ENCODE measurements at regions not wholly inside any gene's neighbourhood (a gene's known extent, or its start where the extent isn't known, plus 50 kb on each side); places are given as distances from the start of the nearest gene placed in this dataset.

DNA sequence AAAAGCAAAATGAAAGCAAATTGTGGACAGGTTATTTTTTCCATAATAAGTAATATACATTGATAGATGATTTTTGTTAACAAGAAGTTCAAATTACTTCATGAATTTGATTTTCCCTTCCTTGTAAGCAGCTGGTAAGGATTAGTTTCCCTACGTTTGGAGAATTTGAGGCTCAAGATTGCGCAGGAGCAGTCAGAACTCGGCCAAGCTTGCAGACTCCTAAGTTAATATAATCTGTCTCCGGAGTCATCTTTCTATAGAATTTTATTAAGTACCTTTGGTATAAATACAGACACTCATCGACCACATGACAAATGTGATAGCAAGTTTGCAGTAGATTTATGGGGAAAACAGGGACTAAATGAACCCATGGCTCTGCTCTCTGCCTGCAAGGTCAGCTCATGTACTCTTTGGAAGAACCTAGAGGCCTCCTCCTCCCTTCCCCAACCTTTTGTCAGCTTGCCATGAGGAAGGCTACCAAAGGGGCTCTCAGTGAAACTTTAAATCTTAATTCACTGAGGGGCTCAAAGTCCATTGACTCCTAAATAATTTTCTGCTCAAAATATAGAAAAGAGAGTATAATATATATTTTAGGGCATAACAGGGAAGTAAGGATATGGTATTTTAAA is 89.2 kb upstream of the CTTNBP2 start:
- H3K9me3 Mint-ChIP-seq, result peaks cover 0 to 6% (median 0%) of the 10 kb centered on the region in 7 donors
- Histone ChIP-seq H3K36me3 (ENCODE audit: control insufficient read depth, insufficient read depth, low read length) (no peaks in the 10 kb centered on the region), H3K4me1 (ENCODE audit: control insufficient read depth, insufficient read depth, low read length, poor library complexity, severe bottlenecking) (no peaks in the 10 kb centered on the region), H3K9me3 (ENCODE audit: control insufficient read depth in 2 of 2, low read length in 2 of 2) (no peaks in the 10 kb centered on the region), H3K27ac (ENCODE audit: insufficient read depth, low read length, poor library complexity, severe bottlenecking) (no peak overlapping the region), H3K4me3 (ENCODE audit: low read depth, low read length) (no peak overlapping the region), H3K27me3 (ENCODE audit: control insufficient read depth, insufficient read depth, low read length) (no peaks in the 10 kb centered on the region)
- H3K27ac Mint-ChIP-seq, result no peak overlapping the region
- ATAC-seq (ENCODE audit: low read depth in 2 of 2) (no peak), DNase-seq (no peak)
- H3K27me3 Mint-ChIP-seq, result no peaks in the 10 kb centered on the region
- H3K4me1 Mint-ChIP-seq, result no peaks in the 10 kb centered on the region
- no peak overlapping the region for H3K4me3 Mint-ChIP-seq
- no peaks in the 10 kb centered on the region for H3K36me3 Mint-ChIP-seq

- Histone ChIP-seq H3K27me3 (ENCODE audit: control insufficient read depth, insufficient read depth, low read length) (no peaks in the 10 kb centered on the region), H3K4me1 (ENCODE audit: control insufficient read depth, insufficient read depth, low read length, poor library complexity, severe bottlenecking) (no peaks in the 10 kb centered on the region), H3K36me3 (ENCODE audit: control insufficient read depth, insufficient read depth, low read length) (no peaks in the 10 kb centered on the region), H3K27ac (ENCODE audit: insufficient read depth, low read length, poor library complexity, severe bottlenecking) (no peak overlapping the region), H3K4me3 (ENCODE audit: low read depth, low read length) (no peak overlapping the region), H3K9me3 (ENCODE audit: control insufficient read depth in 2 of 2, low read length in 2 of 2) (no peaks in the 10 kb centered on the region)
- Mint-ChIP-seq H3K4me1 (no peaks in the 10 kb centered on the region), H3K27ac (no peak overlapping the region), H3K36me3 (no peaks in the 10 kb centered on the region), H3K27me3 (no peaks in the 10 kb centered on the region), H3K4me3 (no peak overlapping the region), H3K9me3 (peaks cover 0 to 6% (median 0%) of the 10 kb centered on the region in 7 donors)
- ATAC-seq (ENCODE audit: low read depth in 2 of 2) (no peak), DNase-seq (no peak)
These were observed 90.3 kb upstream of the CTTNBP2 start for GRCh38 chr7:117963264-117964197.

GRCh38 chr7:117970801-117971200 is 97.6 kb upstream of the CTTNBP2 start:
- Mint-ChIP-seq H3K27me3 (no peaks in the 10 kb centered on the region), H3K27ac (no peak overlapping the region), H3K9me3 (peaks cover 0 to 10% (median 0%) of the 10 kb centered on the region in 7 donors), H3K36me3 (no peaks in the 10 kb centered on the region), H3K4me1 (no peaks in the 10 kb centered on the region), H3K4me3 (no peak overlapping the region)
- no peak for DNase-seq
- no peak overlapping the region for H3K4me3 ChIP-seq (ENCODE audit: low read depth, low read length)
- no peak for ATAC-seq (ENCODE audit: low read depth in 2 of 2)
- H3K36me3 ChIP-seq (ENCODE audit: control insufficient read depth, insufficient read depth, low read length), result no peaks in the 10 kb centered on the region
- no peak overlapping the region for H3K27ac ChIP-seq (ENCODE audit: insufficient read depth, low read length, poor library complexity, severe bottlenecking)
- H3K27me3 ChIP-seq (ENCODE audit: control insufficient read depth, insufficient read depth, low read length), result no peaks in the 10 kb centered on the region
- H3K9me3 ChIP-seq (ENCODE audit: control insufficient read depth in 2 of 2, low read length in 2 of 2), result no peaks in the 10 kb centered on the region
- H3K4me1 ChIP-seq (ENCODE audit: control insufficient read depth, insufficient read depth, low read length, poor library complexity, severe bottlenecking), result no peaks in the 10 kb centered on the region

DNA sequence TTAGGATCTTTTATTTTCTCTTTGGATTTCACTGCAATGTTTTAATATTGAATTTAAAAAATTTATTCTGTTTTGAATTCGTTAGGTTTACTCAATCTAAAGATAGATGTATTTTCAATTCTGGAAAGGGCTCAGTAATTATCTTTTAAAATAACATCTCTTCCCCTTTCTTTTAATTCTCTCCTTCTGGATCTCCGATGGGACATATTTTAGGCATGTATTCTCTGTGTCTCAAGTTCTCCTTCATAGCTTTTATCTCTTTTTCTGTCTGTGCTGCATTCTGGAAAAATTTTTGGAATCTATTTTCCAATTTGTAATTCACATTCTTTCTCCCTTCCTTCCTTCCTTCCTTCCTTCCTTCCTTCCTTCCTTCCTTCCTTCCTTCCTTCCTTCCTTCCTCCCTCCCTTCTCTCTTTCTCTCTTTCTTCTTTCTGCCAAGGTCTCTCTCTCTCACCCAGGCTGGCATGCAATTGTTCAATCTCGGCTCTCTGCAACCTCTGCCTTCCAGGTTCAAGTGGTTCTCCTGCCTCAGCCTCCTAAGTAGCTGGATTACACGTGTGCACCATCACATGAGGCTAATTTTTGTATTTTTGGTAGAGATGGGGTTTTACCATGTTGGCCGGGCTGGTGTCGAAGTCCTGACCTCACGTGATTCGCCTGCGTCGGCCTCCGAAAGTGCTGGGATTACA is 98.5 kb upstream of the CTTNBP2 start:
- Histone ChIP-seq H3K27me3 (ENCODE audit: control insufficient read depth, insufficient read depth, low read length) (no peaks in the 10 kb centered on the region), H3K36me3 (ENCODE audit: control insufficient read depth, insufficient read depth, low read length) (no peaks in the 10 kb centered on the region), H3K4me1 (ENCODE audit: control insufficient read depth, insufficient read depth, low read length, poor library complexity, severe bottlenecking) (no peaks in the 10 kb centered on the region), H3K4me3 (ENCODE audit: low read depth, low read length) (no peak overlapping the region), H3K9me3 (ENCODE audit: control insufficient read depth in 2 of 2, low read length in 2 of 2) (no peaks in the 10 kb centered on the region), H3K27ac (ENCODE audit: insufficient read depth, low read length, poor library complexity, severe bottlenecking) (no peak overlapping the region)
- Mint-ChIP-seq H3K4me3 (no peak overlapping the region), H3K27ac (no peak overlapping the region), H3K36me3 (no peaks in the 10 kb centered on the region), H3K4me1 (no peaks in the 10 kb centered on the region), H3K9me3 (peaks cover 0 to 6% (median 0%) of the 10 kb centered on the region in 7 donors), H3K27me3 (no peaks in the 10 kb centered on the region)
- DNase-seq (no peak), ATAC-seq (ENCODE audit: low read depth in 2 of 2) (no peak)

- DNase-seq, result no peak
These were observed 99.4 kb upstream of the CTTNBP2 start for GRCh38 chr7:117972606-117973005.

GRCh38 chr7:117973975-117974374 is 100.7 kb upstream of the CTTNBP2 start:
- no peaks in the 10 kb centered on the region for H3K9me3 ChIP-seq (ENCODE audit: control insufficient read depth in 2 of 2, low read length in 2 of 2)
- ATAC-seq (ENCODE audit: low read depth in 2 of 2), result no peak
- H3K27ac Mint-ChIP-seq, result no peak overlapping the region
- no peaks in the 10 kb centered on the region for H3K36me3 ChIP-seq (ENCODE audit: control insufficient read depth, insufficient read depth, low read length)
- no peak for DNase-seq
- H3K9me3 Mint-ChIP-seq, result peaks cover 0 to 4% (median 2%) of the 10 kb centered on the region in 7 donors
- H3K4me1 ChIP-seq (ENCODE audit: control insufficient read depth, insufficient read depth, low read length, poor library complexity, severe bottlenecking), result no peaks in the 10 kb centered on the region
- no peaks in the 10 kb centered on the region for H3K27me3 Mint-ChIP-seq
- no peaks in the 10 kb centered on the region for H3K4me1 Mint-ChIP-seq
- no peak overlapping the region for H3K4me3 ChIP-seq (ENCODE audit: low read depth, low read length)
- no peaks in the 10 kb centered on the region for H3K27me3 ChIP-seq (ENCODE audit: control insufficient read depth, insufficient read depth, low read length)
- H3K4me3 Mint-ChIP-seq, result no peak overlapping the region
- H3K27ac ChIP-seq (ENCODE audit: insufficient read depth, low read length, poor library complexity, severe bottlenecking), result no peak overlapping the region
- H3K36me3 Mint-ChIP-seq, result no peaks in the 10 kb centered on the region

More at GRCh38 chr7:117972606-117973005, 99.4 kb upstream of the CTTNBP2 start:
- no peak for ATAC-seq (ENCODE audit: low read depth in 2 of 2)
- Histone ChIP-seq H3K4me1 (ENCODE audit: control insufficient read depth, insufficient read depth, low read length, poor library complexity, severe bottlenecking) (no peaks in the 10 kb centered on the region), H3K9me3 (ENCODE audit: control insufficient read depth in 2 of 2, low read length in 2 of 2) (no peaks in the 10 kb centered on the region), H3K36me3 (ENCODE audit: control insufficient read depth, insufficient read depth, low read length) (no peaks in the 10 kb centered on the region), H3K4me3 (ENCODE audit: low read depth, low read length) (no peak overlapping the region), H3K27me3 (ENCODE audit: control insufficient read depth, insufficient read depth, low read length) (no peaks in the 10 kb centered on the region), H3K27ac (ENCODE audit: insufficient read depth, low read length, poor library complexity, severe bottlenecking) (no peak overlapping the region)
- no peak overlapping the region for H3K27ac Mint-ChIP-seq
- H3K4me1 Mint-ChIP-seq, result no peaks in the 10 kb centered on the region
- no peaks in the 10 kb centered on the region for H3K36me3 Mint-ChIP-seq
- no peak overlapping the region for H3K4me3 Mint-ChIP-seq
- H3K27me3 Mint-ChIP-seq, result no peaks in the 10 kb centered on the region
- peaks cover 0 to 6% (median 0%) of the 10 kb centered on the region in 7 donors for H3K9me3 Mint-ChIP-seq

- DNase-seq (no peak), ATAC-seq (ENCODE audit: low read depth in 2 of 2) (no peak)
- H3K4me1 Mint-ChIP-seq, result no peaks in the 10 kb centered on the region
- H3K27me3 Mint-ChIP-seq, result no peaks in the 10 kb centered on the region
- H3K27me3 ChIP-seq (ENCODE audit: control insufficient read depth, insufficient read depth, low read length), result no peaks in the 10 kb centered on the region
- H3K27ac ChIP-seq (ENCODE audit: insufficient read depth, low read length, poor library complexity, severe bottlenecking), result no peak overlapping the region
- H3K9me3 Mint-ChIP-seq, result peaks cover 0 to 4% (median 2%) of the 10 kb centered on the region in 7 donors
- H3K36me3 Mint-ChIP-seq, result no peaks in the 10 kb centered on the region
- no peak overlapping the region for H3K27ac Mint-ChIP-seq
- H3K36me3 ChIP-seq (ENCODE audit: control insufficient read depth, insufficient read depth, low read length), result no peaks in the 10 kb centered on the region
- H3K4me1 ChIP-seq (ENCODE audit: control insufficient read depth, insufficient read depth, low read length, poor library complexity, severe bottlenecking), result no peaks in the 10 kb centered on the region
- H3K4me3 Mint-ChIP-seq, result no peak overlapping the region
- no peak overlapping the region for H3K4me3 ChIP-seq (ENCODE audit: low read depth, low read length)
- no peaks in the 10 kb centered on the region for H3K9me3 ChIP-seq (ENCODE audit: control insufficient read depth in 2 of 2, low read length in 2 of 2)
These were observed 101.7 kb upstream of the CTTNBP2 start for GRCh38 chr7:117974891-117975290.
